ENCODE measurements at regions not wholly inside any gene's neighbourhood (a gene's known extent, or its start where the extent isn't known, plus 50 kb on each side); places are given as distances from the start of the nearest gene placed in this dataset.

DNA sequence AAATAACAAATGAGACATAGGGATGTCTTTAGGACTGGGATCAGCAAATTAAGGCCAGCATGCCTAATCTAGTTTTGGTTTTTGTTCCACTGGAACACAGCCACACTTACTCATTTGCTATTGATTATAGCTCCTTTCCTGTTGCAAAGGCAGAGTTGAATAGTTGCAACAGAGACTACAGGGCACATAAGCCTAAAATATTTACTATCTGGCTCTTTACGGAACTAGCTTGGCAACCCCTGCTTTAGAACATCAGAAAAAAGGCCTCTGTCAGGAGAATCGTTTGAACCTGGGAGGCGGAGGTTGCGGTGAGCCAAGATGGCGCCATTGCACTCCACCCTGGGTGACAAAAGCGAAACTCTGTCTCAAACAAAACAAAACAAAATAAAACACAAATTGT, 384.8 kb downstream of the ELAVL2 start:
- no peak overlapping the region for H3K9ac ChIP-seq (ENCODE audit: low read depth, low read length, poor library complexity)
- no peak overlapping the region for H3K14ac ChIP-seq (ENCODE audit: low read length)
- no peak overlapping the region for H2BK15ac ChIP-seq (ENCODE audit: low read length)
- H2AK5ac ChIP-seq (ENCODE audit: low read depth, low read length) = no peak overlapping the region
- no peaks in the 10 kb centered on the region for H3K36me3 ChIP-seq (replicated peaks in 1 of 2; ENCODE audit: control insufficient read depth in 2 of 2, insufficient read depth in 2 of 2, low read length in 2 of 2)
- no peaks in the 10 kb centered on the region for H3K9me3 ChIP-seq (replicated peaks in 1 of 2; ENCODE audit: control insufficient read depth in 2 of 2, insufficient read depth in 1 of 2, low read depth in 1 of 2, low read length in 2 of 2)
- no CpG with 5 or more reads among the region's 6 CpGs for WGBS, 2 donors (ENCODE audit: extremely low coverage in 2 of 2, insufficient read length in 2 of 2, insufficient replicate concordance in 1 of 2)
- H3K4me2 ChIP-seq (ENCODE audit: insufficient read depth, low read length, poor library complexity, severe bottlenecking) = no peak overlapping the region
- no peak overlapping the region for H2BK5ac ChIP-seq (ENCODE audit: low read length)
- no peak overlapping the region for H2BK12ac ChIP-seq (ENCODE audit: low read length)
- no peak overlapping the region for H4K8ac ChIP-seq (ENCODE audit: low read depth, low read length)
- H3K79me1 ChIP-seq (ENCODE audit: low read depth, low read length) = no peaks in the 10 kb centered on the region
- no peak overlapping the region for H3K4me3 ChIP-seq (ENCODE audit: low read length in 2 of 2)
- H3K27ac ChIP-seq (replicated peaks; ENCODE audit: low read length) = no peak overlapping the region
- no peak overlapping the region for H3K4ac ChIP-seq (ENCODE audit: low read length)
- no peak overlapping the region for H3K23ac ChIP-seq (ENCODE audit: low read depth, low read length, poor library complexity)
- no peaks in the 10 kb centered on the region for H3K4me1 ChIP-seq (ENCODE audit: control insufficient read depth in 2 of 2, insufficient read depth in 1 of 2, low read depth in 1 of 2, low read length in 2 of 2)
- H2AFZ ChIP-seq (ENCODE audit: low read length) = no peak overlapping the region
- H3K27me3 ChIP-seq (ENCODE audit: control insufficient read depth in 3 of 3, insufficient read depth in 3 of 3, low read depth in 1 of 3, low read length in 3 of 3) = no peaks in the 10 kb centered on the region
- no peak overlapping the region for H2BK120ac ChIP-seq (ENCODE audit: low read depth, low read length)
- DNase-seq (ENCODE audit: low spot score) = no peak
- H3K18ac ChIP-seq (ENCODE audit: low read length) = no peak overlapping the region
- no peak overlapping the region for H4K91ac ChIP-seq (ENCODE audit: low read depth, low read length, poor library complexity)

- no CpG with 5 or more reads among the region's 2 CpGs for WGBS, 2 donors (ENCODE audit: extremely low coverage in 2 of 2, insufficient read length in 2 of 2, insufficient replicate concordance in 1 of 2)
- no peak overlapping the region for H2BK15ac ChIP-seq (ENCODE audit: low read length)
- H4K8ac ChIP-seq (ENCODE audit: low read depth, low read length) = no peak overlapping the region
- no peak overlapping the region for H3K14ac ChIP-seq (ENCODE audit: low read length)
- H3K4ac ChIP-seq (ENCODE audit: low read length) = no peak overlapping the region
- H4K91ac ChIP-seq (ENCODE audit: low read depth, low read length, poor library complexity) = no peak overlapping the region
- no peak overlapping the region for H3K27ac ChIP-seq (replicated peaks; ENCODE audit: low read length)
- no peak overlapping the region for H3K23ac ChIP-seq (ENCODE audit: low read depth, low read length, poor library complexity)
- no peaks in the 10 kb centered on the region for H3K36me3 ChIP-seq (replicated peaks in 1 of 2; ENCODE audit: control insufficient read depth in 2 of 2, insufficient read depth in 2 of 2, low read length in 2 of 2)
- H3K79me1 ChIP-seq (ENCODE audit: low read depth, low read length) = no peaks in the 10 kb centered on the region
- H2AK5ac ChIP-seq (ENCODE audit: low read depth, low read length) = no peak overlapping the region
- H3K4me1 ChIP-seq (ENCODE audit: control insufficient read depth in 2 of 2, insufficient read depth in 1 of 2, low read depth in 1 of 2, low read length in 2 of 2) = no peaks in the 10 kb centered on the region
- no peak overlapping the region for H3K4me2 ChIP-seq (ENCODE audit: insufficient read depth, low read length, poor library complexity, severe bottlenecking)
- H2BK12ac ChIP-seq (ENCODE audit: low read length) = no peak overlapping the region
- H2BK5ac ChIP-seq (ENCODE audit: low read length) = no peak overlapping the region
- H3K9ac ChIP-seq (ENCODE audit: low read depth, low read length, poor library complexity) = no peak overlapping the region
- no peak for DNase-seq (ENCODE audit: low spot score)
- no peak overlapping the region for H3K4me3 ChIP-seq (ENCODE audit: low read length in 2 of 2)
- H3K27me3 ChIP-seq (ENCODE audit: control insufficient read depth in 3 of 3, insufficient read depth in 3 of 3, low read depth in 1 of 3, low read length in 3 of 3) = no peaks in the 10 kb centered on the region
- no peak overlapping the region for H2BK120ac ChIP-seq (ENCODE audit: low read depth, low read length)
- no peak overlapping the region for H2AFZ ChIP-seq (ENCODE audit: low read length)
- H3K18ac ChIP-seq (ENCODE audit: low read length) = no peak overlapping the region
- H3K9me3 ChIP-seq (replicated peaks in 1 of 2; ENCODE audit: control insufficient read depth in 2 of 2, insufficient read depth in 1 of 2, low read depth in 1 of 2, low read length in 2 of 2) = no peaks in the 10 kb centered on the region
Measured at GRCh38 chr9:23444658-23445057, 381.4 kb downstream of the ELAVL2 start.

- H2BK15ac ChIP-seq (ENCODE audit: low read length) = no peak overlapping the region
- no CpG with 5 or more reads among the region's 3 CpGs for WGBS, 2 donors (ENCODE audit: extremely low coverage in 2 of 2, insufficient read length in 2 of 2, insufficient replicate concordance in 1 of 2)
Measured at GRCh38 chr9:23447166-23447565, 378.9 kb downstream of the ELAVL2 start.

DNA sequence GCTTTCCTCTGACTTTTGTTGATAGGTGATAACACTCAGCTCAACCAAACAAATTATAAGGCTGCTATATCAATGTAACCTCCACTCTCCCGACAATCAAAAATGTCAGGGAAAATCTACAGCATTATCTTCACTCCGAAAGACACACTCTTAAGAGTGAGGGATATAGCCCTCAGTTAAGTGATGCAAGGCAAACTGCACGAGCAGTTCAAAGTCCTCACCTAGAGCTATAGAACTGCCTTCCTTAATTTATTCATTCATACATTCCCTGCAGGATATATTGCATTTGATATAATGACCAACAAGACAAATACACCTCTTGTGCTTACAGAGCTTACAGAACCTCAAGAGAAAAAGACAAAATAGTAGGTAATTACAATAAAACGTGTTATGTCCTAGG, 378.1 kb downstream of the ELAVL2 start:
- no peak overlapping the region for H3K18ac ChIP-seq (ENCODE audit: low read length)
- H3K4me3 ChIP-seq (ENCODE audit: low read length in 2 of 2) = no peak overlapping the region
- no peaks in the 10 kb centered on the region for H3K9me3 ChIP-seq (replicated peaks in 1 of 2; ENCODE audit: control insufficient read depth in 2 of 2, insufficient read depth in 1 of 2, low read depth in 1 of 2, low read length in 2 of 2)
- no peak overlapping the region for H2AFZ ChIP-seq (ENCODE audit: low read length)
- no peaks in the 10 kb centered on the region for H3K79me1 ChIP-seq (ENCODE audit: low read depth, low read length)
- no peak overlapping the region for H3K14ac ChIP-seq (ENCODE audit: low read length)
- H3K9ac ChIP-seq (ENCODE audit: low read depth, low read length, poor library complexity) = no peak overlapping the region
- H3K4me2 ChIP-seq (ENCODE audit: insufficient read depth, low read length, poor library complexity, severe bottlenecking) = no peak overlapping the region
- WGBS, 2 donors (ENCODE audit: extremely low coverage in 2 of 2, insufficient read length in 2 of 2, insufficient replicate concordance in 1 of 2) = no CpG with 5 or more reads among the region's 4 CpGs
- no peak overlapping the region for H4K8ac ChIP-seq (ENCODE audit: low read depth, low read length)
- H3K4ac ChIP-seq (ENCODE audit: low read length) = no peak overlapping the region
- no peak overlapping the region for H2AK5ac ChIP-seq (ENCODE audit: low read depth, low read length)
- no peak overlapping the region for H3K23ac ChIP-seq (ENCODE audit: low read depth, low read length, poor library complexity)
- H4K91ac ChIP-seq (ENCODE audit: low read depth, low read length, poor library complexity) = no peak overlapping the region
- no peaks in the 10 kb centered on the region for H3K4me1 ChIP-seq (ENCODE audit: control insufficient read depth in 2 of 2, insufficient read depth in 1 of 2, low read depth in 1 of 2, low read length in 2 of 2)
- H3K27me3 ChIP-seq (ENCODE audit: control insufficient read depth in 3 of 3, insufficient read depth in 3 of 3, low read depth in 1 of 3, low read length in 3 of 3) = no peaks in the 10 kb centered on the region
- no peak overlapping the region for H2BK120ac ChIP-seq (ENCODE audit: low read depth, low read length)
- H2BK12ac ChIP-seq (ENCODE audit: low read length) = no peak overlapping the region
- H2BK5ac ChIP-seq (ENCODE audit: low read length) = no peak overlapping the region
- H3K36me3 ChIP-seq (replicated peaks in 1 of 2; ENCODE audit: control insufficient read depth in 2 of 2, insufficient read depth in 2 of 2, low read length in 2 of 2) = no peaks in the 10 kb centered on the region
- no peak for DNase-seq (ENCODE audit: low spot score)
- no peak overlapping the region for H2BK15ac ChIP-seq (ENCODE audit: low read length)
- no peak overlapping the region for H3K27ac ChIP-seq (replicated peaks; ENCODE audit: low read length)

More at GRCh38 chr9:23447166-23447565, 378.9 kb downstream of the ELAVL2 start:
- no peaks in the 10 kb centered on the region for H3K27me3 ChIP-seq (ENCODE audit: control insufficient read depth in 3 of 3, insufficient read depth in 3 of 3, low read depth in 1 of 3, low read length in 3 of 3)
- H2AFZ ChIP-seq (ENCODE audit: low read length) = no peak overlapping the region
- no peak overlapping the region for H3K4me3 ChIP-seq (ENCODE audit: low read length in 2 of 2)
- H4K91ac ChIP-seq (ENCODE audit: low read depth, low read length, poor library complexity) = no peak overlapping the region
- H2BK5ac ChIP-seq (ENCODE audit: low read length) = no peak overlapping the region
- no peak overlapping the region for H2AK5ac ChIP-seq (ENCODE audit: low read depth, low read length)
- no peak overlapping the region for H3K18ac ChIP-seq (ENCODE audit: low read length)
- H3K36me3 ChIP-seq (replicated peaks in 1 of 2; ENCODE audit: control insufficient read depth in 2 of 2, insufficient read depth in 2 of 2, low read length in 2 of 2) = no peaks in the 10 kb centered on the region
- H3K9ac ChIP-seq (ENCODE audit: low read depth, low read length, poor library complexity) = no peak overlapping the region
- H3K4me1 ChIP-seq (ENCODE audit: control insufficient read depth in 2 of 2, insufficient read depth in 1 of 2, low read depth in 1 of 2, low read length in 2 of 2) = no peaks in the 10 kb centered on the region
- no peaks in the 10 kb centered on the region for H3K9me3 ChIP-seq (replicated peaks in 1 of 2; ENCODE audit: control insufficient read depth in 2 of 2, insufficient read depth in 1 of 2, low read depth in 1 of 2, low read length in 2 of 2)
- no peak overlapping the region for H3K27ac ChIP-seq (replicated peaks; ENCODE audit: low read length)
- no peaks in the 10 kb centered on the region for H3K79me1 ChIP-seq (ENCODE audit: low read depth, low read length)
- no peak overlapping the region for H3K4me2 ChIP-seq (ENCODE audit: insufficient read depth, low read length, poor library complexity, severe bottlenecking)
- H3K14ac ChIP-seq (ENCODE audit: low read length) = no peak overlapping the region
- no peak for DNase-seq (ENCODE audit: low spot score)
- no peak overlapping the region for H3K23ac ChIP-seq (ENCODE audit: low read depth, low read length, poor library complexity)
- H2BK12ac ChIP-seq (ENCODE audit: low read length) = no peak overlapping the region
- no peak overlapping the region for H3K4ac ChIP-seq (ENCODE audit: low read length)
- no peak overlapping the region for H4K8ac ChIP-seq (ENCODE audit: low read depth, low read length)
- H2BK120ac ChIP-seq (ENCODE audit: low read depth, low read length) = no peak overlapping the region
